Esophagus muscularis mucosa (tissue), 4 donors: ENCODE measurements at regions not wholly inside any gene's neighbourhood (a gene's known extent, or its start where the extent isn't known, plus 50 kb on each side); places are given as distances from the start of the nearest gene placed in this dataset.

Experiments
- DNase-seq: peaks from one replicate; pipeline ENCODE4 v3.0.0-alpha.2; 2017; ENCODE audit errors: extremely low spot score
- H3K27ac ChIP-seq, 4 donors: fragments of 200-600 bp; sonication (generic); replicated peaks in 1 of 4; 1 replicate in 3 of 4; 2 replicates in 1 of 4; pipeline ENCODE4 v1.5.1; 2016 to 2019; ENCODE audit warnings: mild to moderate bottlenecking in 1 of 4
- H3K27me3 ChIP-seq, 4 donors: fragments of 200-600 bp; sonication (generic); one replicate each; pipeline versions ENCODE4 v1.5.1 to v1.6.0; 2016 to 2019
- H3K36me3 ChIP-seq, 4 donors: fragments of 200-600 bp; sonication (generic); one replicate each; pipeline ENCODE4 v1.5.1; 2016 to 2019
- H3K4me1 ChIP-seq, 4 donors: fragments of 200-600 bp; sonication (generic); one replicate each; pipeline ENCODE4 v1.5.1; 2016 to 2019
- H3K4me3 ChIP-seq, 4 donors: fragments of 200-600 bp; sonication (generic); 1 replicate in 2 of 4; 2 replicates in 2 of 4; pipeline ENCODE4 v1.5.1; 2016 to 2019; ENCODE audit warnings: mild to moderate bottlenecking in 4 of 4, moderate library complexity in 1 of 4
- H3K9me3 ChIP-seq, 4 donors: fragments of 200-600 bp; sonication (generic); 1 replicate in 3 of 4; 2 replicates in 1 of 4; pipeline ENCODE4 v1.5.1; 2016 to 2019
- EP300 ChIP-seq: sonication (generic); formaldehyde crosslinking; IDR thresholded peaks from one replicate; pipeline ENCODE4 v1.6.1; 2017; ENCODE audit warnings: antibody characterized with exemption
- POLR2A ChIP-seq: fragments of 450-650 bp; IDR thresholded peaks from one replicate; pipeline ENCODE4 v1.6.1; 2017; ENCODE audit warnings: antibody characterized with exemption, moderate library complexity, mild to moderate bottlenecking, low read depth
- POLR2AphosphoS5 ChIP-seq, 2 donors: sonication (generic); formaldehyde crosslinking; IDR thresholded peaks; one replicate each; pipeline ENCODE4 v1.6.1; 2017; ENCODE audit warnings: antibody characterized with exemption in 2 of 2
- WGBS: methylation state at CpG from one replicate; pipeline ENCODE4 v1.1.5; 2018; 5-methylcytosine and 5-hydroxymethylcytosine counted together
- intact Hi-C: fragments of 100-400 bp; cut with DNase I; formaldehyde crosslinking; loops from one replicate; pipeline ENCODE4 v1.15.1; 2023
- TF ChIP-seq, protein P1 (sequence below), 3 experiments: fragments of 200-600 bp in 2 of 3; fragments of 450-650 bp in 1 of 3; sonication (generic) in 2 of 3; IDR thresholded peaks; one replicate each; pipeline ENCODE4 v1.5.1; 2017 to 2019; ENCODE audit warnings: antibody characterized with exemption in 3 of 3, mild to moderate bottlenecking in 2 of 3, moderate library complexity in 1 of 3

DNA sequence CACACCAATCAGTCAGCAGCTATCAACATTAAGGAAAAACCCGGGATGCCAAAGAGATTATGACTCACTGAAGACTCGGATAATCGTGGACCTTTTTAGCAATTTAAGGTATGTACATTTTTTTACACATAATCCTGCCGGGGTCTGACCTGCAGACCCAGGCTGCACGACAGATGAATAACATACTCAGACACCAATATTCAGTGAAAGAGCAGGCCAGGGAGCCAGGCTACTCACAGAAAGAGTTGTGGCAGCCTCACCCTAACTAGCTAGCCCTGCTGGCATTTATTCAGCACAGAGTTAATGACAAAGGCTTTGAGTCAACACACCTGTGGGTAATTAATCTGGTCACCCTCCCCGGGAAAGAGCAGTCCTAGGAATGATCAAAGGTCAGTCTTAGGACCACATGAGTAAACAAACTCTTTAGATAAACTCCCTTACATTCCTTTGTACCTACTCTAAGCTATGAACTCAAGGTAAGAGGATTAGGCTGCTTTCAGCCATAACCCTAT lies 727.5 kb downstream of the TBL1XR1 start:
- Histone ChIP-seq H3K27me3 (no peaks in the 10 kb centered on the region), H3K4me1 (no peaks in the 10 kb centered on the region), H3K27ac (no peak overlapping the region), H3K36me3 (no peaks in the 10 kb centered on the region), H3K4me3 (no peak overlapping the region), H3K9me3 (peaks cover 0 to 9% (median 6%) of the 10 kb centered on the region in 4 donors)
- intact Hi-C loops: no loop called here
- WGBS: 49% methylated on average over 6 of the region's 6 CpGs
- no peak for DNase-seq
- TF ChIP-seq EP300 (no peak), POLR2A (no peak), POLR2AphosphoS5 (IDR thresholded peaks at IDR 0.05) (no peak)
- TF ChIP-seq, protein P1, sequence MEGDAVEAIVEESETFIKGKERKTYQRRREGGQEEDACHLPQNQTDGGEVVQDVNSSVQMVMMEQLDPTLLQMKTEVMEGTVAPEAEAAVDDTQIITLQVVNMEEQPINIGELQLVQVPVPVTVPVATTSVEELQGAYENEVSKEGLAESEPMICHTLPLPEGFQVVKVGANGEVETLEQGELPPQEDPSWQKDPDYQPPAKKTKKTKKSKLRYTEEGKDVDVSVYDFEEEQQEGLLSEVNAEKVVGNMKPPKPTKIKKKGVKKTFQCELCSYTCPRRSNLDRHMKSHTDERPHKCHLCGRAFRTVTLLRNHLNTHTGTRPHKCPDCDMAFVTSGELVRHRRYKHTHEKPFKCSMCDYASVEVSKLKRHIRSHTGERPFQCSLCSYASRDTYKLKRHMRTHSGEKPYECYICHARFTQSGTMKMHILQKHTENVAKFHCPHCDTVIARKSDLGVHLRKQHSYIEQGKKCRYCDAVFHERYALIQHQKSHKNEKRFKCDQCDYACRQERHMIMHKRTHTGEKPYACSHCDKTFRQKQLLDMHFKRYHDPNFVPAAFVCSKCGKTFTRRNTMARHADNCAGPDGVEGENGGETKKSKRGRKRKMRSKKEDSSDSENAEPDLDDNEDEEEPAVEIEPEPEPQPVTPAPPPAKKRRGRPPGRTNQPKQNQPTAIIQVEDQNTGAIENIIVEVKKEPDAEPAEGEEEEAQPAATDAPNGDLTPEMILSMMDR (IDR thresholded peaks at IDR 0.05): no peak

DNA sequence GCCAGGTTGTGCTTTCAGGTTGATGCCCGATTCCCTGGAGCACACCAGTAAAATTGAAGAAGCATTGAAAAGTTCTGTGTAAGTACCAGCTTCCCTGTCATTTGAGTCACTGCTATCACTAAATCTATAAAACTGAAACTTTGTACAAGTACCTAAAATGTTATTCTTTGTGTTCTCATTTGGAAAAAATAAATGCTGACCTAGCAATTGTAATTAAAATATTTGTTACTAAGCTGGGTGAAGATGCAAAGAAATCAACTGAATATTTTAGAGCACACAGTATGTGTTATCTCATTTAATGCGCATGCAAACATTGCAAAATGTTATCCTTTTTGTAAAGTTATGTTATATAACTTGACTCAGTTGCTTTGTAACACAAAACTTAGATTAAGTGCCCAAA lies 733.7 kb downstream of the TBL1XR1 start:
- DNase-seq: no peak
- no peaks in the 10 kb centered on the region for H3K27me3 ChIP-seq
- TF ChIP-seq, protein P1 (IDR thresholded peaks at IDR 0.05): no peak
- TF ChIP-seq EP300 (no peak), POLR2A (no peak), POLR2AphosphoS5 (IDR thresholded peaks at IDR 0.05) (no peak)
- H3K4me1 ChIP-seq: no peaks in the 10 kb centered on the region
- H3K9me3 ChIP-seq: no peaks in the 10 kb centered on the region
- WGBS: 80% methylated on average over 2 of the region's 2 CpGs
- intact Hi-C loops: no loop called here
- H3K36me3 ChIP-seq: no peaks in the 10 kb centered on the region
- no peak overlapping the region for H3K27ac ChIP-seq
- no peak overlapping the region for H3K4me3 ChIP-seq

DNA sequence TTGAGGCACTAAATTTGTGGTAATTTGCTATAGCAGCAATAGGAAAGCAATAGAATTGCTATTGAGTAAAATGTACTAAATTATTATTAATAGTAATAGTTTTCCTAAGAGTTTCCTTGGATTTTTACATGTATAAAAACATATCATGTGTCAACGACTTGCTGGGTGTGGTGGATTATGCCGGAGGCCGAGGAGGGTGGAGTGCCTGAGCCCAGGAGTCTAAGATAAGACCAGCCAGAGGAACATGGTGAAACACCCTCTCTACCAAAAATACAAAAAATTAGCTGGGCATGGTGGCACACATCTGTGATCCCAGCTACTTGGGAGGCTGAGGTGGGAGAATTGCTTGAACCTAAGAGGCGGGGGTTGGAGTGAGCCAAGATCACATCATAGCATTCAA lies 749.9 kb downstream of the TBL1XR1 start:
- no peak for DNase-seq
- Histone ChIP-seq H3K9me3 (no peaks in the 10 kb centered on the region), H3K4me3 (no peak overlapping the region), H3K36me3 (no peaks in the 10 kb centered on the region), H3K27me3 (no peaks in the 10 kb centered on the region), H3K27ac (no peak overlapping the region), H3K4me1 (no peaks in the 10 kb centered on the region)
- intact Hi-C loops: no loop called here
- WGBS: 94% methylated on average over 4 of the region's 4 CpGs
- TF ChIP-seq POLR2AphosphoS5 (IDR thresholded peaks at IDR 0.05) (no peak), EP300 (no peak), POLR2A (no peak)
- TF ChIP-seq, protein P1 (IDR thresholded peaks at IDR 0.05): no peak

DNA sequence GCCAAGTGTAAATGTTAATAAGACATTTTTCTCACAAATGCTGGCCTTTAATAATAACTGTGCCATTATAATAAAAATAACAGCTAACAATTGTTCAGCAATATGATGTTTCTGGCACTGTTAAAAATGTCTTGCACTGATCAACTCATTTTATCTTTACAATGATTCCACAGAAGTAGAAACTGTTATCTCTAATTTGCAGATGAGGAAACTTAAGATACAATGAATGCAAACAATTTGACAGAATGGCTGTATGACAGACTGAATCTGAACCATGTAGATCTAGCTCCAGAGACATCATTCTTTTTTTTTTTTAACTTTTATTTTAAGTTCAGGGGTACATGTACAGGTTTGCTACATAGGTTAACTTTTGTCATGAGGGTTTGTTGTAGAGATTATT lies 755.0 kb downstream of the TBL1XR1 start:
- no peak for DNase-seq
- Histone ChIP-seq H3K27ac (no peak overlapping the region), H3K4me3 (no peak overlapping the region), H3K9me3 (no peaks in the 10 kb centered on the region), H3K36me3 (no peaks in the 10 kb centered on the region), H3K4me1 (no peaks in the 10 kb centered on the region), H3K27me3 (no peaks in the 10 kb centered on the region)
- intact Hi-C loops: no loop called here
- no peak for TF ChIP-seq EP300
- TF ChIP-seq POLR2A: no peak
- TF ChIP-seq, protein P1 (IDR thresholded peaks at IDR 0.05): no peak
- no peak for TF ChIP-seq POLR2AphosphoS5 (IDR thresholded peaks at IDR 0.05)

DNA sequence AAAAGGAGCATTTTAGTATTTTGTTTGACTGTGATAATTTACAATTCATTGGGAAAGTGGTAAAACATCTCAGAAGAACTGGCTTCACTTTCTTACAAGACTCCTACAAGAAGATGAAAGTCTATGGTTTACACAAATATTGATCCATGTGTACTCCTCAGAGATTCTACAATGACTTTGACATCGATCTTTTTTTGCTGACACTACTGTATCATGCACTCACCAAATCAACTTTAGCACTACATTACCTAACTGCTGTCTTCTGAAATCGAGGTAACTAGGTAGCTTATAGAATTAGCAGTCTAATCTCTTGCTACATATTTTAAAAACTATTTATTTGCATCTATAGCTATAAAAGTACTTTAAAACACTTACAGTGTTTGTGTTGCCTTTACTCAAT lies 757.6 kb downstream of the TBL1XR1 start:
- WGBS: 87% methylated on average over 2 of the region's 2 CpGs
- Histone ChIP-seq H3K9me3 (no peaks in the 10 kb centered on the region), H3K27ac (no peak overlapping the region), H3K27me3 (no peaks in the 10 kb centered on the region), H3K4me1 (no peaks in the 10 kb centered on the region), H3K4me3 (no peak overlapping the region), H3K36me3 (no peaks in the 10 kb centered on the region)
- intact Hi-C loops: no loop called here
- no peak for DNase-seq
- no peak for TF ChIP-seq EP300
- TF ChIP-seq POLR2A: no peak
- no peak for TF ChIP-seq POLR2AphosphoS5 (IDR thresholded peaks at IDR 0.05)
- TF ChIP-seq, protein P1 (IDR thresholded peaks at IDR 0.05): no peak
